NCI-H460 (cell line): ENCODE measurements at regions not wholly inside any gene's neighbourhood (a gene's known extent, or its start where the extent isn't known, plus 50 kb on each side); places are given as distances from the start of the nearest gene placed in this dataset.
"Not testable (repeated sequence)": the region's sequence is repeated elsewhere in the genome, so short reads cannot be mapped to it uniquely, and the experiment has no call there.

Source experiments
- DNase-seq: peaks from one replicate; pipeline ENCODE4 v3.0.0-alpha.2; 2016; ENCODE audit warnings: low read depth; ENCODE audit errors: extremely low read depth

DNA sequence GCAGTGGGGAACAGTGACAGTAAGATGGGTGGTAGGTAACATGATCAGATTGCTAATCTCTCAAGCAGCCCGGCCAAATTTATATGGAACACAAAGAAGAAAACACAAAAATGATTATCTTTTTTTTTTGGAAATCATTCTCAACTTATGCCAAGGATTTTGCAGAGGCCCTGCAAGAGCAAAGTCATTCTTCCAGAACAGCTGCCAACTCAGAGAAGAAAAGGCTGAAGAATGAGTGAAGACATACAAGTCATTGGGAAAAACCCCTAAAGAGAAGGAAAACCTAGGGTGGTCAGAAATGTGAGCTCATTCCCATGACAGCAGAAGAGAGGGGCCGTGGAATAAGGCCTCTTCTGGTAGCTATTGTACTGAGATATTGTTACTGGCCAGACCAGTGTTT, 246.7 kb downstream of the SHOX2 start:
- no peak for DNase-seq

DNA sequence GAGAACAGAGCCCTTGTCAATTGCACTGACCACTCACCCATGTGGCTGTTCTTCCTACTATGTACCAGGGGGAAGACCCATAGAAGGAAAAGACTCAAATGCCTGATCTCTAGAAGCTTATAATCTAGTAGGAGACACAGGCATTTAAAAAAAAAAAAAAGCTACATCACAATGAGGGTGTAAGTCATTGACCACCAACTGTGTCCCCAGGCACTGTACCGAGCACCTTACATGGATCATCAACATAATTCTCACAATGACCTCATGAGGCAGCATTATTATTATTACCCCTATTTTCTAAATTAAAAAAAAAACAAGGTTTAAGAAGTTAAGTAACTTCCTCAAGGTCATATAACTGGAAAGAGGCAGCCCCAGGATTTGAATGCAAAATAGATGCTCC, 247.4 kb downstream of the SHOX2 start:
- no peak for DNase-seq

DNA sequence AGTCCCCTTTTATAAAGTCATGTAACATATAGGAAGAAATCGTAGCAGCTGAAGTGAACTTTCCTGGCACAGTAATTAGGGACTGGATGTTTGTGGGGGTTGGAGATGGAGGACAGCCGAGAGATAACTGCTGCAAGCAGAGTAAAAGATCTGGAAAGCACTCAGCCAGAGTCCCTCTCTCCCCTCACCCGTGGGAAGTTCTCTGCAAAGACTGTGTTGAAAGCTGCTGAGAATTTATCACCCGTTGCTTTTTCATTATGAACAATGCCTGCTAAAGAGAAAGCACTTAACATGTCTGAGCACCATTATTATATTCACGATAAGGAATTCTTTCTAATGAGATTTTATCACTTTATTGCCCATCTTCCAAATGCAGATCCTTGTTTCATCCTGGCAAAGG, 248.8 kb downstream of the SHOX2 start:
- no peak for DNase-seq

DNA sequence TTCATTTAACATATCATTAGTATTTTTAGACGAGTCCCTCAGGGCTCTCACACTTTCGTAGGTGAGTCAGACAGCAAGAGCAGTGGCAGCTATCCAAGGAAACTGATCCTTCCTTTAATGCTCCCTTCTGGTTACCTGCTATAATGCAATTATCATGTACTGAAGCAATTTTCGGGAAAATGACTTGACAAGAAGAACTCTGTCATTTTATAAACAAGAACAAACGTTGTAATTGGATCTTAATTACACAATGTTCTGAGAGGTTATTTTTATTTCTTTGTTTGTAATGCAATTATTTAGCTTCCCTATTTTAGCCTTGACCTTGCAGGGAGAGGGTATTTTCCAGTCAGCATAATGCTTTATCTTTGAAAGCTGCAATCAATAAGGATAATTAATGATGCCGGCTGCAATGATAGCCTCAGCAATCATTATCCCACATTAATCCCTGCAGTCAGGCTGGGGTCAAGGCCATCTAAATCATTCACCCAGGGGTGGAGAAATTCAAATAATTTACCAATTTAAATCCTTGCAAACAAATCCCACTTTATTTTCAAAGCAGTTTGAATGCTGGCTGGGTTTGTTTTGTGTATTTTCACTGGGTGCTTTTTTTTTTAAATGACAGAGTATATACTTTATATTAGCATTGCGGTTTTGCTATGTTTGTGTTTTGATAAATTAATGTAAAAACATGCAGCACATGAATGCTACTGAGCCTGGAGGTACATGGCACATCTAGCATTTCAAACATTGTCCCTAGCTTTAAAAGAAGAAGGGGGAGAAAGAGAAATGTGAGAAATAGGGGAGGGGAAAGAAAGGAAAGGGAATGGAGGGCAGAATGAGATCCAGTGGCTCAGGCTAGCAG, 249.9 kb downstream of the SHOX2 start:
- no peak for DNase-seq

DNA sequence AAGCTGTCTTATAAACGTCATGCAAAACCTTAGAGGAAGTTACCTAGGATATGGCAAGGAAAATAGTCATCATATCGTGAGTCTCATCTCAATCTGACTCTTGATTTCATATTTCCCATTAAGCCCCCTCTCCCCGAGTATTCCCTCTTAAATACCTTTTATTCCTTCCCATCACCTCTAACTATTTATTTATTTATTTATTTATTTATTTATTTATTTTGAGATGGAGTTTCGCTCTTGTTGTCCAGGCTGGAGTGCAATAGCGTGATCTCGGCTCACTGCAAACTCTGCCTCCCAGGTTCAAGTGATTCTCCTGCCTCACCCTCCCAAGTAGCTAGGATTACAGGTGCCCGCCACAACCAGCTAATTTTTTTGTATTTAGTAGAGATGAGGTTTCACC, 260.4 kb downstream of the SHOX2 start:
- not testable (repeated sequence) for DNase-seq

DNA sequence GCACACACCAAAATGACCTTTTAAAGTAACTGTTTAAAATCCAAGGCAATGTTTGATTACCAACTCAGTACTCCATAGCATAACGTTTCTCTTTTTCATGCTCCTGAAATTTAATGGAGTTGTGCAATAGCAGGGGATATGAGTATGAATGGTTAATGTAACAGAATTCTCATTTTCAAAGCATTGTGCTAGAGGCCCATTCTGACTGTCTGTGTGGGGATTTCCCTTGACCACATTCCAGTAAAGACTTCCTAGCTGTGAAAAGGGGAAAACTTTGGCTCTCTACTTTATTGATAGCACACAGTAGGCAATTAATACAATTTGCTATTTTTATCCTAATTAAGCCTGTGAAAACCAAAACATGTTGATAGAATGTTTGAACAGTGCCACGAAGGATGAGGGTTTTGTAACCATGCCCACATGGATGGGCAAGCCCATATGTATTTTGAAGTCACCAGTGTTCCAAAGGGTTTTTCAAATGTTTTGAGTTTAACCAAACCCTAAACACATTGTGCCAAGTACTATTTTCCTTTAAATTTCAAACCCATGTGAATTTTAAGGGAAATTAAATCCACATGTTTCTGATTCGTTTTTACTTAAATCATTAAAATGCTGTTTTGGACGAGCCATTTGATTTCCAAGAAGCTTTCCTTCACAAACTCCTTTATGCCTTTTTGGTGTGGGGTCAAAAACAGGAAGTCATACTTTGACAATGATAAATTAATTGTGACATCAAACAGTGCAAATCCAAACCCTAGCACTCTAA, 261.2 kb downstream of the SHOX2 start:
- no peak for DNase-seq

DNA sequence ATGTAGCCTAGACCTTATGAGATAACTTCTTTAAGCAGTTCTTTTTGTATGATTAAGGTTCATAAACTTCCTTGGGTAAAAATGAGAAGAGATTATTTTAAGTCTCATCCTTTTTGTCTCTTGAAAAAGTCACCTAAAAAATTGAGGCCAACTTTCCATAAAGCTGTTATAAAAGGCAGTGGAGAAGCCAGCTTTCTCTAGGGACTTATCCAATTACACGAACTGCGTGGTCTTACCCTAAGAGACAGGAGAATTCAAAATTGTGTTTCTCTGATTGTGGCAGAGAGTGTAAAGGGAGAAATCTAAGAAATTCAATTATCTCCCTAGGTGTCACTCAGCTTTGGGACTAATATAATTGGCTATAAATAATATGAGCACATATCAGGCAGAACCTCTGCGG, 262.0 kb downstream of the SHOX2 start:
- no peak for DNase-seq

DNA sequence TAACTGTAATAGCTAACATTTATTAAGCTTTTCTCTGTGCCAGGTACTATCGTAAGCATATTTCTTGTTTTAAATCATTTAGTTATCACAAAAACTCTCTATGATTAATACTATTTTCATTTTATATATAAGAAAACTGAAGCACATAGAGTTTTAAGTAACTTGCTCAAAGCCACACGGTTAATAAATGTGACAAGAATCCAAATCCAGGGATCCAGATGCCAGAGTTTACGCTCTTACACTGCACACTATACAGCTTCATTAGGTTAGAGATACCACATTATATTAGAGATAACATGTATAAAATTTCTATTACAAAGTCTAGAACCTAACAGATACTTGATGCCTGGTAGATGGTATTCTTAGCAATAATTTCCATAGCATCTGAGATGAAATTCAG, 265.2 kb downstream of the SHOX2 start:
- DNase-seq: no peak

DNA sequence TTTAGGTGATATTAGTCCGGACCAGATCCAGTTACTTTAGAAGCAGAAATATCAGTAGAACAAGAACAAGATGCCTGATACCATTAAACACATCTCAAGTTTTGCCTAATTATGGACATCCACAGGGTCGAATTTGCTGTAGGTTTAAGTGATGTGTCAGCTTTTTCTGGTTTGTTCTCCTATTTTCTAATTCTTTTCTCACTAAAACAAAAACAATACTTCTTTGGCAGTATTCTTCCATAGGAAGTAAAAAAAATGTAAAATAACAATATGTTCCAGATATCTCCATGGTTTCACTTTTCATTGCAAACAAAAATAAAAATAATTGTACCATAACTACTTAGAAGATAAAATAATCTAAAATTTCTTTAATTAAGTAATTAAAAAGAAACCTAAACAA, 265.7 kb downstream of the SHOX2 start:
- no peak for DNase-seq

DNA sequence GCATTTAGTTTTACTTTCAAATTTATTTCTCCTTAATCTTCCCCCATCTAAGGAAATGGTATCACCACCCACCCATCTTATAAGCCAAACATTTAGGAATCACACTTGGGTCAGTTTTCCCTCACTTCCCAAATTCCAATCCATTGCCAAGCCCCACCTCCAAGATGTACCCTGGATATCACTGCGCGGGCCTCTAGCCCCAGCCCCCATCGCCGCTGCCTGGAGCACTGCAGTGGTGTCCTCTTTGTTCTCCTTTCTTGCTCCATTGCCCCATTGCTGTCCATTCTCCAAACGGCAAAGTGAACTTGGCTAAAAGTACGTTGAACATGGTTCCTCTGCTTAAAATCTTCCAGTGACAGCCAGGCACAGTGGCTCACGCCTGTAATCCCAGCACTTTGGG, 267.8 kb downstream of the SHOX2 start:
- no peak for DNase-seq

DNA sequence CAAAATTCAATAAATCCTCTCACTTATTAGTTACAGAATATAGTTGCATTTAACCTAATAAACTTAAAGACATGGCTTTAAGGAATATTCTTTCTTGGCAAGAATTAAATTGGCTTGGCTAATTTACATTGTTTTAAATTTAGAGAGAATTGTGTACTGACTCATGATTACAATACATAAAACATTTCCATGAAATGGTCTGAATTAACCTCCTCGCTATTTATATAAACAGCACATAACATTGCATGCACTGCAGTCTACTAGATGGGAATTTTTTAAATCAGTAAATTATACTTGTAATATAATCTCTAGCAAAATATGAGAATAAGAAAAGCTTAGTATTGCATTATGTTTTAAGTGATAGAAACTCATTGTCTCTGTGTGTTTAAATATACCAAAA, 268.9 kb downstream of the SHOX2 start:
- no peak for DNase-seq

DNA sequence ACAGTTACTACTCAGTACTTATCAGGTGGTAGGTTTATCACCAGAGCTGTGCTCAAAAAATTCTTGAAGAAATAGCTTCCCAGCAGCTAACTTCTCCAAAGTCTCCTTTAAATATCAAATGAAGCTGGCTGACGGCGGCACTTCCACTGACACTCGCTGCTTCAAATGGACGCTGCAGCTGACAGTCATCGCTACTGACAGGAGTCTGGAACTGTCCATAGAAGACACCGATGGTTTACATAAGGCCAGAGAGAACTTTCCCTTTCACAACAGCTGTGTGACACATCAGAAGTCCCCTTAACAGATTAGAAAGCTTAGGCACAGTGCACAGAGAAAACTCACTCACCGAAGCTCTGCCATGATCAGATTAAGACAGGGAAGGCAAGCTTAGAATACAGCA, 270.2 kb downstream of the SHOX2 start:
- no peak for DNase-seq

DNA sequence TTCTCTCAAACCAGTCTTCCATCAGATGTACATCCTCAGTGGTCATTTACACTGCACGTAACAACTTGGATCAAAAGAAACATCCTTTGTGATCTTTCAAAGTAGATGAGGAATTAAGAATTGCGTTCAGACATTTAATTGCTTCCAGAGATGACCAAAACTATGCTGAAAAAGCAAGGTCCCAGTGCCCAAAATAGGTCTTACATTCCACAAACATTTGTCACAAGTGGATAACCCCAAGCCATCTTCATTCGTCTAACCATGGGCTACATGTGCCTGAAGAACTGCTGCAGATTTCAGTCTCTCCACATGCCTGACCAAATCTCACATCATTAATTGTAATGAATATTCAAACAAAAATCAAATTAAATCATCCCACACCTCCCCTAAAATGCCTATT, 273.6 kb downstream of the SHOX2 start:
- DNase-seq: no peak

DNA sequence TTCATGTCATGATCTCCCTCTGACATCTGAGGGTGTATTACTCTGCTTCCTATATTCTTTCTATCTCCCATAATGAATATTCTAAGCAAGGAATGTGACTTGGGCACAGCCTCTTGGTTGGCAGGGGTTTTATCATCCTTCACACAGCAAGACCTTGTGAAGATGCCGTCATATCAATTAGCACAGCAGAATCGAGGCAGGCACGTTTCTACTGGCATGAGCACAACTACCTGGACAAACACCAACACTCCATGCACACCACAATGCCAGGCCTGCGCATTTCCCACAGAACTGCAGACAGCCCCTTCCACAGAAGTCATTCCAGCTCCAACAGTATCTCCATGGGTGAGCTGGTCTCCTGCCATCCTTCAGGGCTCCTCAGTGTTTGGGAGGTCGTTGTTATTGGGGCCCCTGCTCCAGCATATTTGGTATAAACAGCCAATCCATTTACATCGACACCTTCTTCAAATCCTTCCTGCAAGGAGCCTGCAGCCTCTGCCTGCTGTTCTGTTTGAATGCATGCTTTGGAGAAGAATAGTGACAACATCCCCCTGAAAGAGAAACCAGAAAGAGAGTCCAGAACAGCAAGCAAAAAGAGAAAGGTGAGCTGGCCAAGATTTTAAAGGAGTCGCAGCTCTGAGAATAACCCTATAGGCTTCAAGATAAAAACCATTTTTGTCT, 275.5 kb downstream of the SHOX2 start:
- DNase-seq: no peak

DNA sequence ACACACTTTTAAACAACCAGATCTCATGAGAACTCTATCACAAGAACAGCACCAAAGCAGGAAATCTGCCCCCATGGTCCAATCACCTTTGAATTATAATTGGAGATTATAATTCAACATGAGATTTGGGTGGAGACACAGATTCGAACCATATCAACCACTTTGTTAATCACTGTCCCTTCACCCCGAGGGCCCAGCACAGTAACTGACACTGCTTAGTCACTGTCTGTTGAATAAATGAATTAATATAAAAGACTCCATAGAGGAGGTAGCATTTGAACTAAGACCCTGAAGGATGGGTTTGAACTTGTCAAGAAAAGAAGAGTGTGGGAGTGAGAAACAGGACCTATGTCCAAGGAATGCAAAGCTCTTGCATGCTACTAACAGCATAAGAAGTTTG, 276.4 kb downstream of the SHOX2 start:
- no peak for DNase-seq

DNA sequence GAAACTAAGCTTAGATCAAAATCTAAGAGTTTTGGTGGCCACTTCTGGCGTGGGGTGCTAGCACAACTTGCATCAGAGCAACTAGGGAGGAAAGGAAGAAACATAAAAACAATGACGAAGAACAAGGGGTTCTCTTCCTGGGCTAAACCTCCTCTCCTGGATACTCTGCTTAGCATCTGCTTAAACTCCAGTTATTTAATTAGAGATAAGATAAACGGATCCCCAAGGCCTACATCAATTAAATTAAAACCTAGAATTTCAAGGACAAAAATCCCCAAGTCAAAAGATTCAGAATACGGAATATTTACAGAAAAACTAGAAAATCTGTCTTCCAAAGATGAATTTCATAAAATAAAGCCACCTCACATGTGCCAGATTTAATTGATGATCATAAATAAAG, 281.9 kb downstream of the SHOX2 start:
- no peak for DNase-seq

DNA sequence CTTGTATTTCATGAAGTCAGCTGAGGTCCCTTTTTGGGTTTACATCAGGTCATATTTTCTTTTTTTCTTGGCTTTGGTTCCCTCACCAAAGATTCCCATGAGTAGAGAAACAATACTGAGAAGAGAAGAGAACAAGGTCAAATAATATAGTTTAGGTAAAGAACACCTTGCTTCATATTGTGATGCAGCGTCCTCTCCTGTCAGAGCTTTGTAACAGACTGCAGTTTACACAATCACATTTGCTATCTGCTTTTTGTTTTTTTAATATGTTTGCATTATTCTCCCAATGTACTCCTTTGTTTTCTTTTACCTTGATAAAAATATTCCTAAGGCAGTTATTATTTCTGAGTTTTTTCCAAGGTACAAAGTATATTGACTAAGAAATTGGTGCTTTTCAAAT, 283.2 kb downstream of the SHOX2 start:
- no peak for DNase-seq

DNA sequence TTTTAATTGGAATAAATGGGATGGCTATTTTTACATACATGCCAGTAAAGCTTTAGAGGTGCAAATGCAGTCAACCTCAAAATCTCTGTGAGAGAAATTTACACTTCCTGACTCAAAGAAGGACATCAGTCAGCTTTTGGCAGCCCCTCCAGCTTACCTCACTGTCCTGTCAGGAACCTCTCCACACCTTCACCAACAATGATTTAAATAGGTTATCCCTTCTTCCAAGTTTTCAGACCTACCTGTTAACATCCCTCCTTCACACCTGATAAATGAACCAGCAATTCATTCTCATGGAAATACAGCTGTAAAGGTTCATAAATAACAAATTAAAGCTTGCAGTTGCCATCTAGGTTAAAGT, 286.1 kb downstream of the SHOX2 start:
- DNase-seq: no peak

DNA sequence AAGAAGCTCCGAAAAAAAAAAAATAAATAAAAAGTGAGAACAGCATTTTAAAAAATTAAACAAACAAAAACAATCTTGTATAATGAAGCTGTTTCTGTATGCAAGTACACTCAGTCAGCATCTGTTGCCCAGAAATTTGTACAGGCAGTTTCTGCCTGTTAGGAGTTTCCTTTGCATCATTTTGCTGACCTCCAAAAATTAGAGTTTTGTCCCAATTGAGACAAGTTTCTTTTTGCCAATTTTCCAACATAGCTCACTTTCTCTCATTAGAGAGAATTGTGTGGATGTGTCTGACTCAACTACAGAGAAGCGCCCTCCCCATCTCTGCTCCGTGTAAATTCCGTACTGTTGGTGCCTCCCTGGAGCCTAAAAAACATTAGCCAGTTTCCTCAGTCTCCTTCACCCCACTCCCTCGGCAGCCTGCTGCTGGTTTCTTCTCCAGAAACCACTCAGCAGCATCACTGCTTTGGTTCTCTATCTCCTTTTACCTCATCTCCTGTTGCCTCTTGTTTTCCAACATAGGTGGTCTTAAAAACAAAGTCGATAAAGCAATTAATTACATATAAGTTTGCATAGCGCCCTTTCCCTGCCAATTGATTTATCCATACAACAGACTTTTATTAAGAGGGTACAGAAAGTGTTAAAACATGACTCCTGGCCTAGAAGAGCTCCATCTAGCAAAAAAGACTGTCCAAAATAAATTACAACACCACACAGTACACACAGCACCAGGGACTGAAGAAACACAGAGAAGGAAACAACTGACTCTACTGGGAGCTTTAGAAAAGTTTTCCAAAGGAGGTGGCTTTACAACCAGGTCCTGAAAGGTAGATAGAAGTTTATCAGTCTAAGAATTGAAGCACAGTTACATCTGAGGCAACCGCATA, 286.7 kb downstream of the SHOX2 start:
- no peak for DNase-seq

DNA sequence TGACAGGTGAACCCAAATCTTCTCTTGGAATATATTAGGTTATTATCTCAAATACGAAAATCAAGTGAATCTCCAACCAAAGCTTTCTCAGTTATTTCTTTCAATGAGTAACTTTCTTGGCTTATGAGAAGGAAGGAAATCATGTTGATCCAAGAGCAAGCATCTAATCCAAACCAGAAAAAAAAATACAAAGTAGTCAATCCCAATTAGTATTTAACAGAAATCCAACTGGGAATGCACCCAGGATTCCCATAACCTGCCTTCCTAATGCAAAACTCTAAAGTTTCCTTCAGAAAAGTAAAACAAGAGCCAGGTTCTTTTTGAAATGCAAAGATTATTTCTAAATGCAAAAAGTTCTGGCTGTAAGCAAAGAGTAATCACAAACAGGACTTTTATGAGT, 289.3 kb downstream of the SHOX2 start:
- DNase-seq: no peak

DNA sequence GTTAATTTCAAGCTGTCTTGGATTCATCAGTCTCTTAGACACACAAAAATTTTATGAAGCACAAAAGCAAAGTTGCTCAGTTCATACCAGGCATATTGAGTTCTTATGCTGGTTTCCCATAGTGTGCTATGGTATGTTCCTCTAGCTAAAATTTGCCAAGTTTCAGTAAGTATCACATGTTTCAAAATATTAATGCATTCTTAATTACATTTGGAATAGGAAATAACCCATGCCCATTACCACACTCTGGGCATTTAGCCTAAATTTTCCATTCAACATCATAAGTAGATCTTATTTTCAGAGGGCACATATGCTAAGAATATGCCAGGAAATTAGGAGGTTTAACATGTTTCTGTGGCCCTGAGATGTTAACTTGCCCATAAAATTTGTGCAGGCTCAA, 289.9 kb downstream of the SHOX2 start:
- no peak for DNase-seq
